ACHN (cell line): ENCODE measurements at regions not wholly inside any gene's neighbourhood (a gene's known extent, or its start where the extent isn't known, plus 50 kb on each side); places are given as distances from the start of the nearest gene placed in this dataset.
"Not testable (repeated sequence)": the region's sequence is repeated elsewhere in the genome, so short reads cannot be mapped to it uniquely, and the experiment has no call there.

Experiments used
- DNase-seq: peaks from one replicate; pipeline ENCODE4 v3.0.0-alpha.2; 2015
- in situ Hi-C: cut with HindIII; loops from 2 replicates; pipeline ENCODE4 v1.10.0; 2017; ENCODE audit warnings: low sequenced_read_pairs, low pct_ligation_motif_present, low pct_unique_long_range_greater_than_20kb

GRCh38 chr3:70716832-70717231 is 404.4 kb upstream of the MDFIC2 start:
- in situ Hi-C loops, result no loop called here
- DNase-seq, result no peak

- no peak for DNase-seq
- in situ Hi-C loops, result no loop called here
Observed at GRCh38 chr3:70712449-70713082, 400.1 kb upstream of the MDFIC2 start.

- DNase-seq, result no peak
- in situ Hi-C loops, result no loop called here
Observed at GRCh38 chr3:70703305-70704102, 391.1 kb upstream of the MDFIC2 start.

- no peak for DNase-seq
- in situ Hi-C loops, result no loop called here
Observed at GRCh38 chr3:70702132-70702531, 389.7 kb upstream of the MDFIC2 start.

- in situ Hi-C loops, result no loop called here
- no peak for DNase-seq
Observed at GRCh38 chr3:70684701-70685100, 372.3 kb upstream of the MDFIC2 start.

- in situ Hi-C loops, DNase-seq: not testable (repeated sequence)
Observed at GRCh38 chr3:70675810-70676209, 363.4 kb upstream of the MDFIC2 start.

- DNase-seq, result no peak
- in situ Hi-C loops, result no loop called here
Observed at GRCh38 chr3:70658513-70659310, 346.3 kb upstream of the MDFIC2 start.

GRCh38 chr3:70657454-70657853 is 345.0 kb upstream of the MDFIC2 start:
- DNase-seq, result no peak
- in situ Hi-C loops, result no loop called here

GRCh38 chr3:70647823-70648222 is 335.4 kb upstream of the MDFIC2 start:
- in situ Hi-C loops, result no loop called here

GRCh38 chr3:70647094-70647493 is 334.7 kb upstream of the MDFIC2 start:
- in situ Hi-C loops, result no loop called here
- DNase-seq, result no peak

More at GRCh38 chr3:70647823-70648222, 335.4 kb upstream of the MDFIC2 start:
- no peak for DNase-seq

- in situ Hi-C loops, result no loop called here
Observed at GRCh38 chr3:70646635-70647034, 334.2 kb upstream of the MDFIC2 start.

GRCh38 chr3:70640481-70640880 is 328.0 kb upstream of the MDFIC2 start:
- in situ Hi-C loops, result no loop called here
- no peak for DNase-seq

More at GRCh38 chr3:70646635-70647034, 334.2 kb upstream of the MDFIC2 start:
- no peak for DNase-seq

GRCh38 chr3:70635301-70635700 is 322.9 kb upstream of the MDFIC2 start:
- DNase-seq, result no peak
- in situ Hi-C loops, result no loop called here

- no peak for DNase-seq
- in situ Hi-C loops, result no loop called here
Observed at GRCh38 chr3:70631716-70632307, 319.4 kb upstream of the MDFIC2 start.

- DNase-seq, result no peak
- in situ Hi-C loops, result no loop called here
Observed at GRCh38 chr3:70621451-70621850, 309.0 kb upstream of the MDFIC2 start.

GRCh38 chr3:70620956-70621355 is 308.5 kb upstream of the MDFIC2 start:
- in situ Hi-C loops, result no loop called here
- DNase-seq, result no peak

- in situ Hi-C loops, result no loop called here
- no peak for DNase-seq
Observed at GRCh38 chr3:70620367-70620766, 307.9 kb upstream of the MDFIC2 start.

GRCh38 chr3:70618151-70618550 is 305.7 kb upstream of the MDFIC2 start:
- DNase-seq, result no peak
- in situ Hi-C loops, result no loop called here

GRCh38 chr3:70617349-70617748 is 304.9 kb upstream of the MDFIC2 start:
- in situ Hi-C loops, DNase-seq: not testable (repeated sequence)
